Nephron progenitor cell (in vitro differentiated cells): ENCODE measurements at regions not wholly inside any gene's neighbourhood (a gene's known extent, or its start where the extent isn't known, plus 50 kb on each side); places are given as distances from the start of the nearest gene placed in this dataset.

ENCODE experiments used
- DNase-seq: peaks from one replicate; pipeline ENCODE4 v3.0.0; 2021
- H3K27ac Mint-ChIP-seq: 2 replicates; pipeline ENCODE4 v1.8.0; 2021; ENCODE audit warnings: mild to moderate bottlenecking, moderate library complexity, mixed read lengths
- H3K27me3 Mint-ChIP-seq: 2 replicates; pipeline ENCODE4 v1.8.0; 2021; ENCODE audit warnings: mild to moderate bottlenecking, low read depth, mixed read lengths; ENCODE audit not compliant: poor library complexity
- H3K36me3 Mint-ChIP-seq: 2 replicates; pipeline ENCODE4 v1.8.0; 2021; ENCODE audit warnings: low read depth, mixed read lengths
- H3K4me1 Mint-ChIP-seq: 2 replicates; pipeline ENCODE4 v1.8.0; 2021; ENCODE audit warnings: mixed read lengths
- H3K4me3 Mint-ChIP-seq: 2 replicates; pipeline ENCODE4 v1.8.0; 2021; ENCODE audit warnings: mild to moderate bottlenecking, moderate library complexity, mixed read lengths
- H3K9me3 Mint-ChIP-seq: 2 replicates; pipeline ENCODE4 v1.8.0; 2021; ENCODE audit warnings: mild to moderate bottlenecking, moderate library complexity, mixed read lengths
- TF ChIP-seq, protein P1 (sequence below): fragments of 200-600 bp; sonication (generic); IDR thresholded peaks from 2 replicates; pipeline ENCODE4 v1.5.0; 2021; ENCODE audit warnings: antibody characterized with exemption

- DNase-seq: no peak
- TF ChIP-seq, protein P1, sequence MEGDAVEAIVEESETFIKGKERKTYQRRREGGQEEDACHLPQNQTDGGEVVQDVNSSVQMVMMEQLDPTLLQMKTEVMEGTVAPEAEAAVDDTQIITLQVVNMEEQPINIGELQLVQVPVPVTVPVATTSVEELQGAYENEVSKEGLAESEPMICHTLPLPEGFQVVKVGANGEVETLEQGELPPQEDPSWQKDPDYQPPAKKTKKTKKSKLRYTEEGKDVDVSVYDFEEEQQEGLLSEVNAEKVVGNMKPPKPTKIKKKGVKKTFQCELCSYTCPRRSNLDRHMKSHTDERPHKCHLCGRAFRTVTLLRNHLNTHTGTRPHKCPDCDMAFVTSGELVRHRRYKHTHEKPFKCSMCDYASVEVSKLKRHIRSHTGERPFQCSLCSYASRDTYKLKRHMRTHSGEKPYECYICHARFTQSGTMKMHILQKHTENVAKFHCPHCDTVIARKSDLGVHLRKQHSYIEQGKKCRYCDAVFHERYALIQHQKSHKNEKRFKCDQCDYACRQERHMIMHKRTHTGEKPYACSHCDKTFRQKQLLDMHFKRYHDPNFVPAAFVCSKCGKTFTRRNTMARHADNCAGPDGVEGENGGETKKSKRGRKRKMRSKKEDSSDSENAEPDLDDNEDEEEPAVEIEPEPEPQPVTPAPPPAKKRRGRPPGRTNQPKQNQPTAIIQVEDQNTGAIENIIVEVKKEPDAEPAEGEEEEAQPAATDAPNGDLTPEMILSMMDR: no peak
- peaks cover 52% of the 10 kb centered on the region for H3K4me1 Mint-ChIP-seq
- H3K27me3 Mint-ChIP-seq: peaks cover 3% of the 10 kb centered on the region
- no peaks in the 10 kb centered on the region for H3K36me3 Mint-ChIP-seq
- H3K4me3 Mint-ChIP-seq: no peak overlapping the region
- H3K27ac Mint-ChIP-seq: no peak overlapping the region
- H3K9me3 Mint-ChIP-seq: no peaks in the 10 kb centered on the region
Observed at GRCh38 chr13:40160618-40161350, 505.3 kb downstream of the COG6 start.

DNA sequence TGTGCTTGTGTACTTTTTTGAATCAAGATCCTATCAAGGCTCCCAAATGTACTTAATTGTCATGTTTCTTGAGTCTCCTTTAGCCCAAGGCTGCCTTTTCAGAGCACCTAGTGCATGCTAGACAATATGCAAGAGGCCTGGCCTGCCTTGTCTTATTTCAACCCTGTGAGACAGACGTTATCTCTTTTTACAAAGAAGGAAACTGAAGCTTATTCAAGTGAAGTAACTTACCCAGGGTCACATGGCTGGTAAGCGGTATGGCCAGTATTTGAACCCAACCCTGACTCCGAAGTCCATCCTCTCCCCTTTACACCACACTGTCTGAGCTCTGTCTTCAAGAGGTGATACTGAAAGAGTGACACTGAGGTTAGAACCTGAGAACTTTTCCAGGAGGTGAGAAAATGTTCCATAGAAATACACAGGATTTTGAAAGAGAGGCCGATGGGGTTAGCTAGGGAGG lies 505.1 kb downstream of the FOXO1 start:
- TF ChIP-seq, protein P1: no peak
- Mint-ChIP-seq H3K4me1 (peaks cover 53% of the 10 kb centered on the region), H3K9me3 (no peaks in the 10 kb centered on the region), H3K4me3 (no peak overlapping the region), H3K27me3 (peaks cover 3% of the 10 kb centered on the region), H3K36me3 (no peaks in the 10 kb centered on the region), H3K27ac (no peak overlapping the region)
- DNase-seq: no peak

DNA sequence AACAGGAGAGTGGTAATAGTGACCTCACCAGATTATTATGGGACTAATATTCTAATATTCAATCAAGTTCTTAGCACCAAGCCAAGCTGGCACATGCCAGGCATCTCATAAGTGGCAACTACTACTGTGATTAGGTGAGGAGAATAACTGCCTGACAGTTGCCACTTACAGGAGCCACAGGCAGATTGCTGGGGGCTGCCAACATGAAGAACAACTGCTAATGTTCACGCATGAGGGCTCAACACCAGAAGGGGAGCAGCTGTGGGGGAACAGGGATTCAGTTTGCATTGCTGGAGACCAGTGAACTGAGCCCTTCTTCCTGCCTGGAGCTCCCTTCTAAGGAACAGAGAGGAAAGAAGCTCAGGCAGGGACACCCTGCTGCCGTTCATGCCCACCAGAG lies 504.5 kb downstream of the FOXO1 start:
- Mint-ChIP-seq H3K4me3 (no peak overlapping the region), H3K27me3 (no peaks in the 10 kb centered on the region), H3K27ac (peak overlapping the region; percentile 70), H3K4me1 (peaks cover 49% of the 10 kb centered on the region), H3K9me3 (no peaks in the 10 kb centered on the region), H3K36me3 (no peaks in the 10 kb centered on the region)
- DNase-seq: peak; percentile 38
- TF ChIP-seq, protein P1: no peak

- no peak overlapping the region for H3K27ac Mint-ChIP-seq
- H3K36me3 Mint-ChIP-seq: no peaks in the 10 kb centered on the region
- H3K4me3 Mint-ChIP-seq: no peak overlapping the region
- TF ChIP-seq, protein P1: no peak
- H3K27me3 Mint-ChIP-seq: peaks cover 4% of the 10 kb centered on the region
- no peak for DNase-seq
- H3K4me1 Mint-ChIP-seq: peaks cover 56% of the 10 kb centered on the region
- H3K9me3 Mint-ChIP-seq: no peaks in the 10 kb centered on the region
Observed at GRCh38 chr13:40163066-40164000, 503.1 kb downstream of the FOXO1 start.

DNA sequence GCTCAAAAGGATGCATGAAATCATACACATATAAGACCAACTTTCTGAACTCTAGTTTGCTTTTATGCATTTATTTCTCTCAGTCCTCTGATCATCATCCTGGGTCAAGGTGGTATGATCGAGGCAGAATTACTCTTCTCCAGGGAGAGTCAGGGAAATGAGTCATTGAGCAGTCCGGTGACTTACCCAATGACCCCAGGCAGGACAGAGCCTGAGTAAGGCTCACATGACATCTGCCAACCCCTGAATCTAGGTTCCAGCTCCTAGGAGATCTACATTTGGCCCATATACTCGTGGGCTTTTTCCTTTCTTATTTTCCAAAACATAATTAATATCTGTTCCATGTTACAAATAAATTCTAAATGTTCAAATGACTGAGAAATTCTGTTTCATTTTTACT lies 502.3 kb downstream of the FOXO1 start:
- Mint-ChIP-seq H3K27me3 (peaks cover 4% of the 10 kb centered on the region), H3K9me3 (no peaks in the 10 kb centered on the region), H3K36me3 (no peaks in the 10 kb centered on the region), H3K27ac (no peak overlapping the region), H3K4me1 (peaks cover 58% of the 10 kb centered on the region), H3K4me3 (no peak overlapping the region)
- no peak for DNase-seq
- TF ChIP-seq, protein P1: no peak
